CD4-positive, alpha-beta T cell (primary cell): ENCODE measurements at regions not wholly inside any gene's neighbourhood (a gene's known extent, or its start where the extent isn't known, plus 50 kb on each side); places are given as distances from the start of the nearest gene placed in this dataset.

Experiments
- ATAC-seq: fragments of 200-7000 bp; cut with Tn5 transposase; one replicate; pipeline ENCODE4 v1.10.0; 2022; ENCODE audit warnings: mild to moderate bottlenecking; ENCODE audit not compliant: poor library complexity
- CTCF ChIA-PET: fragments of 350-600 bp; sonication (Branson Sonifier 250); formaldehyde crosslinking; loops from one replicate; lab custom pipeline; 2021; ENCODE audit warnings: antibody characterized with exemption, inconsistent platforms; lab: Charles Lee
- POLR2A ChIA-PET: fragments of 350-600 bp; sonication (Branson Sonifier 250); formaldehyde crosslinking; loops from one replicate; lab custom pipeline; 2021; ENCODE audit warnings: antibody characterized with exemption, inconsistent platforms; lab: Charles Lee
- DNase-seq, 14 experiments: peaks; one replicate each; pipeline ENCODE4 v3.0.0-alpha.2; 2013 to 2020; ENCODE audit warnings: mixed read lengths in 2 of 14
- H3K27ac ChIP-seq, 2 donors: one replicate each; pipeline versions ENCODE4 v1.5.1 to v1.7.0; 2013; ENCODE audit warnings: low read length in 2 of 2, low read depth in 1 of 2, mild to moderate bottlenecking in 1 of 2
- H3K27me3 ChIP-seq, 2 experiments: 1 replicate in 1 of 2; 2 replicates in 1 of 2; pipeline versions ENCODE4 v1.6.1 to v1.7.0; 2013; ENCODE audit warnings: low read length in 2 of 2, control low read depth in 1 of 2, mild to moderate bottlenecking in 1 of 2, moderate library complexity in 1 of 2; ENCODE audit not compliant: insufficient read depth in 2 of 2, control insufficient read depth in 1 of 2
- H3K36me3 ChIP-seq: one replicate; pipeline ENCODE4 v1.6.1; 2013; ENCODE audit warnings: low read length, control low read depth; ENCODE audit not compliant: insufficient read depth
- H3K4me1 ChIP-seq: one replicate; pipeline ENCODE4 v1.6.1; 2013; ENCODE audit warnings: low read length, control low read depth; ENCODE audit not compliant: insufficient read depth
- H3K4me3 ChIP-seq: one replicate; pipeline ENCODE4 v1.5.1; 2013; ENCODE audit warnings: mild to moderate bottlenecking, low read length, moderate library complexity
- H3K9me3 ChIP-seq, 2 experiments: 1 replicate in 1 of 2; 2 replicates in 1 of 2; pipeline versions ENCODE4 v1.6.1 to v1.7.0; 2013; ENCODE audit warnings: low read length in 2 of 2, mild to moderate bottlenecking in 2 of 2, control low read depth in 1 of 2, moderate library complexity in 1 of 2; ENCODE audit not compliant: control insufficient read depth in 1 of 2, insufficient read depth in 1 of 2
- H3K27ac Mint-ChIP-seq: one replicate; pipeline ENCODE4 v1.8.0; 2020; ENCODE audit warnings: mixed read lengths
- H3K27me3 Mint-ChIP-seq: one replicate; pipeline ENCODE4 v1.8.0; 2021; ENCODE audit warnings: mixed read lengths
- H3K36me3 Mint-ChIP-seq: one replicate; pipeline ENCODE4 v1.8.0; 2021; ENCODE audit warnings: low read depth, mixed read lengths
- H3K4me1 Mint-ChIP-seq: one replicate; pipeline ENCODE4 v1.8.0; 2021; ENCODE audit warnings: low read depth, mixed read lengths
- H3K4me3 Mint-ChIP-seq: one replicate; pipeline ENCODE4 v1.8.0; 2020; ENCODE audit warnings: mild to moderate bottlenecking, mixed read lengths
- H3K9me3 Mint-ChIP-seq: one replicate; pipeline ENCODE4 v1.8.0; 2020; ENCODE audit warnings: mixed read lengths
- CTCF ChIP-seq: fragments of 200-600 bp; IDR thresholded peaks from one replicate; pipeline ENCODE4 v1.8.0; 2022; ENCODE audit warnings: antibody characterized with exemption, mild to moderate bottlenecking
- intact Hi-C, 2 experiments: fragments of 100-400 bp; cut with DNase I in 1 of 2; cut with micrococcal nuclease in 1 of 2; formaldehyde crosslinking; loops; one replicate each; pipeline versions ENCODE4 v1.15.1 to v1.9.0; 2023 to 2025; cut with DNase I, micrococcal nuclease

DNA sequence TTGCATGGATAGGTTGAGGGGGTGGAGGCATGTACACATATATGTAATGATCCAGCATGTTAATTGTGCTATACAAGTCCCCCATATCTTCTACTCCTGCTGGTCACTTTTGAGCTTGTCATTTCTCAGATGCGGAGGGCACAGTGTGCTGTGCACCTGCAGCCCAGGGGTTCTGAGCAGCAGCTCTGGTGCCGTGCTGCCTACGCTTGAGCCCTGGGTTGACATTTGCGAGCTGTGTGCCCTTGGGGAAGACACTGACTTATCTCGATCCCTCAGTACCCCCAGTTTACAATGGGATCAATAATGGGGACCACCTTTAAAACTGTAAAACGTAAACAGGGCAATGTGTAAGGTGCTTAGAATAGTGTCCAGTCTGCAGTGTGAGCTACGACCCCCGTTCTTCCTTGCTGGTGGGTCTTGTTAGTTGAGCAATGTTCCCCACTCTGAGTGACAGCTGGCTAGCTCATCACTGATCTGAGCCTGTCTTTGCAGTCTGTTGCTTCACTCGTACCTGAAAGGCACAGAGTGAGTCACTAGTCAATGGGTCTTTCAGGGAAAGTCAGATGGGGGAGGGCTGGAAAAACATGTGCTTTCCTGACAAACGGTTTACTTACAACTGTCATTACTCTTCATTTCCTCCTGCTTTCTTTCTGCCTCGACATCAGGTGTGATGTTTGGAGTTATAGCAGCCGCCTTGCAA, 91.7 kb downstream of the SLC2A10 start:
- DNase-seq: no peak
- intact Hi-C loops: no loop called here
- POLR2A ChIA-PET: no interaction called here
- H3K27me3 ChIP-seq: peaks cover 6 to 15% of the 10 kb centered on the region in 2 experiments
- Mint-ChIP-seq H3K4me3 (no peak overlapping the region), H3K9me3 (no peaks in the 10 kb centered on the region), H3K4me1 (no peaks in the 10 kb centered on the region), H3K36me3 (no peaks in the 10 kb centered on the region), H3K27ac (no peak overlapping the region), H3K27me3 (peaks cover 26% of the 10 kb centered on the region)
- H3K4me3 ChIP-seq: no peak overlapping the region
- ATAC-seq: no peak
- TF ChIP-seq CTCF: no peak
- CTCF ChIA-PET: no interaction called here
- peaks cover 0 to 3% of the 10 kb centered on the region in 2 experiments for H3K9me3 ChIP-seq
- H3K36me3 ChIP-seq: no peaks in the 10 kb centered on the region
- H3K4me1 ChIP-seq: no peaks in the 10 kb centered on the region
- no peak overlapping the region for H3K27ac ChIP-seq

DNA sequence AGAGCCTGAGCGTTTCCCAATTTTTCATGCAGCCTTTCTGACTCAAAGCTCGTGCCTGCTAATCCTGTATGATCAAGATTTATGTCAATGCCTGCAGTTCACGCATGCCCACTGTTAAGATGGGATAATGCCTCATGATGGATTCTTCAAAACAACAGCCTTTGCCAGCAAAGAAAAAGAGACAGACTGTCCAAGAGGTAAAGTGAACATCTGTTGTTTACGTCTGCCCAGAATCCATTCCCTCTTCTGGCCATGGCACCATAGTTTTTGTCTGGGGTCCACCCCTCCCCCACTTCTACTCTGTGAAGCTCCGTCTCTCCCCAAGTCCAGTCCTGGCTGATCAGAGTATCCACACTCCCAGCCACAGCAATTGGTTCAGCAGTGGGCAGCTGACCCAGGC, 91.9 kb upstream of the EYA2 start:
- intact Hi-C loops: no loop called here
- H3K4me1 Mint-ChIP-seq: no peaks in the 10 kb centered on the region

DNA sequence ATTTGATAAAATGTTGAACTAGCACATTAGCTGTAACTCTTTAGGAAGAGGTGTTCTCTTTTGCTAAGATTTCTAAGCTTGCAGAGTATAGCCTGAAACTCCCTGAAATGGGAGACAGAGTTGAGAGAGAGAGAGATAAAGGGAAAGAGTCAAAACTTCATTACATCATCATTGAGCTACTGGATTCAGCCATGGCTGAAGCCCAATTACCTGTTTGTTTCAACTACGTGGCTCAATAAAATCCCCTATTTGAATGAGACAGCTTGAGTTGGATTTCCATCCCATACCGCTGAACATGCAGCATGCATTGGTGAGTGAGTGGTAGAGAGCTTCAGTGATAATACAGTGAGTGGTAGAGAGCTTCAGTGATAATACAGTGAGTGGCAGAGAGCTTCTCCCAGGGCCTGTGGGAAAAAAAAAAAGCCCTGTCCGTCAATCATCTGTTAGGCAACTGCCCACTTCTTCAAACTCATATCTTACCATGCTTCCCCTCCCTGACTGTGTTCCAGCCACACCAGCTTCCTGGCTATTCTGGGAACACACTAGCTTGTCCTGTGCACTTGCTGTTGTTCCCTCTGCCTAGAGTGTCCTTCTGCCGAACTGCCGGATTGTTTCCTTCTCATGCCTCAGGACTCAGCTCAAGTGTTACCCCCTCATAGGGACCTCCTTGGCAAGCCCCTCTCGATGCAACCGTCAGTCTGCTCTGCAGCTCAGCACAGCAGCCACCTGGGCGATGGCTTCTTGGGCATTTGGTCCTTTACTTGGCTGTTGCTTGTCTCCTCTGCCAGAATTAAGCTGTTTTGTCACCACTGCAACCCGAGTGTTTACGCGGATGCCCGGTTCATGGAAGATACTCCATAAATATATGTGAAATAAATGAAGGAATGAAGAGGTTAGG, 91.3 kb upstream of the EYA2 start:
- TF ChIP-seq CTCF: no peak
- no peak for DNase-seq
- Mint-ChIP-seq H3K9me3 (no peaks in the 10 kb centered on the region), H3K27me3 (peaks cover 37% of the 10 kb centered on the region), H3K36me3 (no peaks in the 10 kb centered on the region), H3K4me1 (no peaks in the 10 kb centered on the region), H3K27ac (no peak overlapping the region), H3K4me3 (no peak overlapping the region)
- no peak for ATAC-seq
- H3K4me1 ChIP-seq: no peaks in the 10 kb centered on the region
- H3K9me3 ChIP-seq: peaks cover 0 to 3% of the 10 kb centered on the region in 2 experiments
- peaks cover 6 to 20% of the 10 kb centered on the region in 2 experiments for H3K27me3 ChIP-seq
- H3K4me3 ChIP-seq: no peak overlapping the region
- no peak overlapping the region for H3K27ac ChIP-seq
- H3K36me3 ChIP-seq: no peaks in the 10 kb centered on the region
- intact Hi-C loops: no loop called here
- ChIA-PET CTCF (no interaction called here), POLR2A (no interaction called here)

More for the DNA sequence above, 91.9 kb upstream of the EYA2 start:
- Mint-ChIP-seq H3K4me3 (no peak overlapping the region), H3K9me3 (no peaks in the 10 kb centered on the region), H3K36me3 (no peaks in the 10 kb centered on the region), H3K27ac (no peak overlapping the region), H3K27me3 (peaks cover 39% of the 10 kb centered on the region)
- Histone ChIP-seq H3K4me3 (no peak overlapping the region), H3K9me3 (peaks cover 0 to 3% of the 10 kb centered on the region in 2 experiments), H3K27me3 (peaks cover 6 to 20% of the 10 kb centered on the region in 2 experiments), H3K27ac (no peak overlapping the region), H3K36me3 (no peaks in the 10 kb centered on the region), H3K4me1 (no peaks in the 10 kb centered on the region)
- DNase-seq (no peak), ATAC-seq (no peak)
- CTCF ChIA-PET: no interaction called here
- POLR2A ChIA-PET: no interaction called here
- TF ChIP-seq CTCF: no peak
